ENCODE measurements at regions not wholly inside any gene's neighbourhood (a gene's known extent, or its start where the extent isn't known, plus 50 kb on each side); places are given as distances from the start of the nearest gene placed in this dataset.
"Not testable (repeated sequence)": the region's sequence is repeated elsewhere in the genome, so short reads cannot be mapped to it uniquely, and the experiment has no call there.

DNA sequence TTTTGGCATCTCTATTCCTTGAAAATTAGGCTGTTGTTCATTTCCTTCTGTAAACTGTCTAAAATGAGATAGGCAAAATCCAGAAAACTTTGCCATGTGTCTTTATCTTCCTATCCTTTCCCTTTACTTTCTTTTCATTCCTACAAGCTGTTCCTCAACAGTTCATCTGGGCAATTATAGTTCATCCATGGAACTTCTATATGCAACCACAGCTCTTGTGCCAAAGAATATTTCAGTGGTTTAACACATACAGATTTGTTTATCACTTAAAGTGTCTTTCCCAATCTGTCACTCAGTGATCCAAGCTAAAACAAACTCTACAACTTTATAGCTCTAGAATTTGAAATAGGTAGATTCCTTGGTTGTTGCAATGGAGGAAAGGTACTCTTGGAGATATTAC, 230.3 kb upstream of the EPHA6 start:
- Histone ChIP-seq H3K9me3 (ENCODE audit: control insufficient read depth, insufficient read depth, low read length) (no peaks in the 10 kb centered on the region), H3K4me1 (ENCODE audit: control insufficient read depth, insufficient read depth, low read length) (no peaks in the 10 kb centered on the region), H3K27ac (ENCODE audit: low read depth, low read length) (no peak overlapping the region), H3K4me3 (ENCODE audit: low read depth, low read length) (no peak overlapping the region), H3K27me3 (ENCODE audit: control insufficient read depth, insufficient read depth, low read length) (no peaks in the 10 kb centered on the region), H3K9ac (ENCODE audit: low read depth, low read length) (no peak overlapping the region), H3K36me3 (ENCODE audit: control insufficient read depth, insufficient read depth, low read length) (no peaks in the 10 kb centered on the region)

DNA sequence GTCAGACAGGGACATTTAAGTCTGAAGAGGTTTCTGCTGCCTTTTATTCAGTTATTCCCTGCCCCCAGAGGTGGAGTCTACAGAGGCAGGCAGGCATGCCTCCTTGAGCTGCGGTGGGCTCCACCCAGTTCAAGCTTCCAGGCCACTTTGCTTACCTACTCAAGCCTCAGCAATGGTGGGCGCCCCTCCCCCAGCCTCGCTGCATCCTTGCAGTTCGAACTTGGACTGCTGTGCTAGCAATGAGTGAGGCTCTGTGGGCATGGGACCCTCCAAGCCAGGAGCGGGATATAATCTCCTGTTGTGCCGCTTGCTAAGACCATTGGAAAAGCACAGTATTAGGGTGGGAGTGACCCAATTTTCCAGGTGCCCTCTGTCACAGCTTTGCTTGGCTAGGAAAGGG, 207.5 kb upstream of the EPHA6 start:
- not testable (repeated sequence) for H3K27me3 ChIP-seq (ENCODE audit: control insufficient read depth, insufficient read depth, low read length); H3K9ac ChIP-seq (ENCODE audit: low read depth, low read length); H3K4me3 ChIP-seq (ENCODE audit: low read depth, low read length); H3K9me3 ChIP-seq (ENCODE audit: control insufficient read depth, insufficient read depth, low read length); H3K27ac ChIP-seq (ENCODE audit: low read depth, low read length); H3K36me3 ChIP-seq (ENCODE audit: control insufficient read depth, insufficient read depth, low read length); H3K4me1 ChIP-seq (ENCODE audit: control insufficient read depth, insufficient read depth, low read length)

DNA sequence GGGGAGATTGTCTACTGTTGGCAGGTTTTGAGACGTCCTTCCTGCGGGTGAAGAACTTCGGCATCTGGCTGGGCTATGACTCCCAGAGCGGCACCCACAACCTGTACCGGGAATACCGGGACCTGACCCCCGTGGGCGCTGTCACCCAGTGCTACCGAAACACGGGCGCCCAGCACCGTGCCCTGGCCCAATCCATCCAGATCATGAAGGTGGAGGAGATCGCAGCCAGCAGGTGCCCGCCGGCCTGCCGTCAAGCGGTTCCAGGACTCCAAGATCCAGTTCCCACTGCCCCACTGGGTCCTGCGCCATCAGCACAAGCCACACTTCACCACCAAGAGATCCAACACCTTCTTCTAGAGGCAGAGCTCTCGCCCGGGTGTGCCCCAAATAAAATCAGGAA, 194.9 kb upstream of the EPHA6 start:
- Histone ChIP-seq H3K27ac (ENCODE audit: low read depth, low read length) (no peak overlapping the region), H3K4me3 (ENCODE audit: low read depth, low read length) (no peak overlapping the region), H3K36me3 (ENCODE audit: control insufficient read depth, insufficient read depth, low read length) (no peaks in the 10 kb centered on the region), H3K9ac (ENCODE audit: low read depth, low read length) (no peak overlapping the region), H3K9me3 (ENCODE audit: control insufficient read depth, insufficient read depth, low read length) (no peaks in the 10 kb centered on the region), H3K4me1 (ENCODE audit: control insufficient read depth, insufficient read depth, low read length) (no peaks in the 10 kb centered on the region), H3K27me3 (ENCODE audit: control insufficient read depth, insufficient read depth, low read length) (no peaks in the 10 kb centered on the region)

DNA sequence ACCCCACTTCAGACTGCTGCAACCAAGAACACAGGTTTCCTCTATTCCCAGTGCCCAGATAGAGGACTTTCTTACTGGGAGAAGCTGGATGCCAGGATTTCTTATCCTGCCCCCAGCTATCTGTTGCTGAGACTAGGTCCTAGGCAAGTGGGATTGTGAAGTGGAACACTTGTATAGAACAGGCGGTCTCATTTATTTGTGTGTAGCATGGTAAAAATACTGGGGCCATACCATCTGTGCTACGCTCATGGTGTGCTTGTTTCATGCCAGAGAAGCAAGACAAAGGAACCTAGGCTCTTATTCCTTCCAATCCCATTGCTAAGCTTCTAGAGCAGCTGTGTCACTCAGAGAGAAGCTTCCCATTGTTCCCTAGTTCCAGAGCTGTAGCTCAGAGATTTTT, 191.5 kb upstream of the EPHA6 start:
- H3K27me3 ChIP-seq (ENCODE audit: control insufficient read depth, insufficient read depth, low read length) = no peaks in the 10 kb centered on the region
- no peak overlapping the region for H3K27ac ChIP-seq (ENCODE audit: low read depth, low read length)
- no peaks in the 10 kb centered on the region for H3K36me3 ChIP-seq (ENCODE audit: control insufficient read depth, insufficient read depth, low read length)
- H3K4me1 ChIP-seq (ENCODE audit: control insufficient read depth, insufficient read depth, low read length) = no peaks in the 10 kb centered on the region
- H3K9me3 ChIP-seq (ENCODE audit: control insufficient read depth, insufficient read depth, low read length) = no peaks in the 10 kb centered on the region
- H3K4me3 ChIP-seq (ENCODE audit: low read depth, low read length) = no peak overlapping the region
- H3K9ac ChIP-seq (ENCODE audit: low read depth, low read length) = no peak overlapping the region

DNA sequence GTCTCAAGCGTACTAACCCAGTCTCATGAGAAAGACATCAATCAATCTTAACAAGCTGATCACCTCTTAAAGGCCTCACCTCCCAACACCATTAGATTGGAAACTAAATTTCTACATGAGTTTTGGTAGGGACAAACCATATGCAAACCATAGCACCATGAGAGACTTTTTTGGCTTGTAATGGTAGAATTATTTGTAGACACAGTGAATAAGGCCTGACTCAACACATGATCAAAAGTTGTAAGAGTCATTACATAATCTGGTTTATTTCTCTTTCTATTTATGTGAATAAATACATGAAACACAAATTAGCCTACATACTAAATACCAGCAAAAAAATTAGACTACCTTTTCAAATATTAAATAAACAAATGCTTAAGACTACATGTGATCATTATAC, 183.3 kb upstream of the EPHA6 start:
- no peak overlapping the region for H3K4me3 ChIP-seq (ENCODE audit: low read depth, low read length)
- H3K36me3 ChIP-seq (ENCODE audit: control insufficient read depth, insufficient read depth, low read length) = no peaks in the 10 kb centered on the region
- no peaks in the 10 kb centered on the region for H3K9me3 ChIP-seq (ENCODE audit: control insufficient read depth, insufficient read depth, low read length)
- no peak overlapping the region for H3K27ac ChIP-seq (ENCODE audit: low read depth, low read length)
- no peaks in the 10 kb centered on the region for H3K27me3 ChIP-seq (ENCODE audit: control insufficient read depth, insufficient read depth, low read length)
- H3K4me1 ChIP-seq (ENCODE audit: control insufficient read depth, insufficient read depth, low read length) = no peaks in the 10 kb centered on the region
- H3K9ac ChIP-seq (ENCODE audit: low read depth, low read length) = no peak overlapping the region

DNA sequence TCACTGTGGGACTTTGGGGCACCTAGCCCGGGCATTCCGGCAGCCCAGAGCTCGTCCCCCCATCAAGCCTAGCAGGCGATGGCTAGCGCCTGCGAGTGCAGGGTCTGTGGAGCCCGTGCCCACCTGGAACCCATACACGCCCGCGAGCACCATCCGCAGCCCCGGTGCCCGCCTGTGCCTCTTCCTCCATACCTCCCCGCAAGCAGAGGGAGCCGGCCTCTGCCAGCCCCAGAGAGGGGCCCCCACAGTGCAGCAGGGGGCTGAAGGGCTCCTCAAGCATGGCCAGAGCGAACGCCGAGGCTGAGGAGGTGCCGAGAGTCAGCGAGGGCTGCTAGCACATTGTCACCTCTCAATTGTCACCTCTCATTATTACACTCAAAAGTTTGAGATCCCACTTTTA, 167.8 kb upstream of the EPHA6 start:
- Histone ChIP-seq H3K36me3 (ENCODE audit: control insufficient read depth, insufficient read depth, low read length) (no peaks in the 10 kb centered on the region), H3K27me3 (ENCODE audit: control insufficient read depth, insufficient read depth, low read length) (no peaks in the 10 kb centered on the region), H3K27ac (ENCODE audit: low read depth, low read length) (no peak overlapping the region), H3K4me1 (ENCODE audit: control insufficient read depth, insufficient read depth, low read length) (no peaks in the 10 kb centered on the region), H3K9me3 (ENCODE audit: control insufficient read depth, insufficient read depth, low read length) (no peaks in the 10 kb centered on the region), H3K4me3 (ENCODE audit: low read depth, low read length) (no peak overlapping the region), H3K9ac (ENCODE audit: low read depth, low read length) (no peak overlapping the region)

DNA sequence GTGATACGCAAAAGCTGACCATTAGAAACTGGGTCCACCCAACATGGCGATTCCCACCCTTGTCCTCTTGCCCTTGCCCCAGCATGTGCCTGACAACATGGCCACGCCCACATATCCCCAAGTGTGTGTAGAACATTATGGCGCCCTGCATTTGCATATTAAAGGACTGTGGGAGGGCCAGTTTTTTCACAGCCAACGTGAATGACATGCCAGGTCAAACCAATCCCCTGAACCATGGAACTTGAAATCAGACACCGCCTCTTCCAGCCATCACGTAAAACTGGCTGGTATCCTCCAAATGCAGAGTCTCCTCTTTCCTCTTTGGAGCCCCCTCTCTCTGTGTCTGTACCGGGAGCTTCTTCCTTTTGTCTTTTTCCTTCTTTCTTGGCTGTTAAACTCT, 156.7 kb upstream of the EPHA6 start:
- Histone ChIP-seq H3K4me1 (ENCODE audit: control insufficient read depth, insufficient read depth, low read length) (peaks cover 15% of the 10 kb centered on the region; the same call in 1 of the 2 replicates), H3K27me3 (ENCODE audit: control insufficient read depth, insufficient read depth, low read length) (no peaks in the 10 kb centered on the region), H3K36me3 (ENCODE audit: control insufficient read depth, insufficient read depth, low read length) (no peaks in the 10 kb centered on the region), H3K27ac (ENCODE audit: low read depth, low read length) (no peak overlapping the region), H3K9me3 (ENCODE audit: control insufficient read depth, insufficient read depth, low read length) (no peaks in the 10 kb centered on the region), H3K4me3 (ENCODE audit: low read depth, low read length) (no peak overlapping the region), H3K9ac (ENCODE audit: low read depth, low read length) (no peak overlapping the region)

DNA sequence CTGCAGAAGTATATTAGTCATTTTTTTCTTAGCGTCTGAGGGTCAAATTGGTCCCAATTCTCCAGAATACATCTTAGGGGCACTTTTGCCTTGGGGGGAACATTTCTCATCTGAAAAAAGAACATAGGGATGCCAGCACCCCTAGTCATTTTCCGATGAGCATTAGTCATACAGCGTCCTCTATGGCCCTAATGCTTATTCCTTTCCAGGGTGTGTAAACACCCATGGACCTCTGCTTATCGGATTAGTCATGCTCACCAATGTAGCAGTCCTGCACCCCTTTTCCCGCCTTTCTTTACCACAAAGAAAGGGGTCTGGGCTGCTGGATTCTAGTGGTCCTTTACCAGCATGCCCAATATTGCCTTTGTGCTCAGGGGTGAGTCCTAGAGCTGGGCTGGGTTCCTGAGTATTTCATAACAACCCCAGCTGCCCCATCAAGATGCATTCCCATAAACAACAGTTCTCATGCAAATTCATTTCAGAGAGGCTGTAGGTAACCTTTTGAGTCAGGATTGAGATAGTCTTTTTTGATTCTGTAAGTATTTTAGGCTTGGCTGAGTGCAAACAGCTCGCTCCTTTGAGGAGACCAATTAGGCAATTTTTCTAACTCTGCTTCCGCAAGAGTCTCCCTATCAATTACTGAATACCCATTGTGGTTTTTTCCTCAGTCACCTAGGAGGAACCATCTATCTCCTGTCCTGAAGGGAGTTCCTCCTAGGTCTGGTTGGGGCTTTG, 142.4 kb upstream of the EPHA6 start:
- not testable (repeated sequence) for H3K27me3 ChIP-seq (ENCODE audit: control insufficient read depth, insufficient read depth, low read length); H3K4me1 ChIP-seq (ENCODE audit: control insufficient read depth, insufficient read depth, low read length); H3K4me3 ChIP-seq (ENCODE audit: low read depth, low read length); H3K9me3 ChIP-seq (ENCODE audit: control insufficient read depth, insufficient read depth, low read length); H3K36me3 ChIP-seq (ENCODE audit: control insufficient read depth, insufficient read depth, low read length); H3K27ac ChIP-seq (ENCODE audit: low read depth, low read length); H3K9ac ChIP-seq (ENCODE audit: low read depth, low read length)

DNA sequence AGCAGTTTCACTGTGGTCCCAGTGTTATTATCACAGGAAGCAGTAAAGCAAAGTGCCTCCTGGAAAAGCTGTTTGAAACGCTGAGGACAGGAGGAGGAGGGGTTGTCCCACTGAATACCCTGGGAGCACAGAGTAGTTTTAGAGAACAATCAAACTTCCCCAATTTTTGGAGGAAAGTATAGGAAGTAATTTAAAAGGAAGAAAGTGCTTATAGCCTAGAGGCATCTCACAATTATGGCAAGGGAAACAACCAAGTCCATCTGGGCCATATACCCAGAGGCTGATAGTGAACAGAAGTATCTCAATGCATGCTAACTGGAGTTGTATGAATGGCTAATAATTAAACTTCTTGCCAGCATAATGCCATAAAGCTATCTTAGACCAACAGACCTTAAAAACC, 137.2 kb upstream of the EPHA6 start:
- no peak overlapping the region for H3K9ac ChIP-seq (ENCODE audit: low read depth, low read length)
- H3K27ac ChIP-seq (ENCODE audit: low read depth, low read length) = no peak overlapping the region
- no peaks in the 10 kb centered on the region for H3K9me3 ChIP-seq (ENCODE audit: control insufficient read depth, insufficient read depth, low read length)
- no peaks in the 10 kb centered on the region for H3K4me1 ChIP-seq (ENCODE audit: control insufficient read depth, insufficient read depth, low read length)
- H3K27me3 ChIP-seq (ENCODE audit: control insufficient read depth, insufficient read depth, low read length) = no peaks in the 10 kb centered on the region
- H3K4me3 ChIP-seq (ENCODE audit: low read depth, low read length) = no peak overlapping the region
- no peaks in the 10 kb centered on the region for H3K36me3 ChIP-seq (ENCODE audit: control insufficient read depth, insufficient read depth, low read length)

DNA sequence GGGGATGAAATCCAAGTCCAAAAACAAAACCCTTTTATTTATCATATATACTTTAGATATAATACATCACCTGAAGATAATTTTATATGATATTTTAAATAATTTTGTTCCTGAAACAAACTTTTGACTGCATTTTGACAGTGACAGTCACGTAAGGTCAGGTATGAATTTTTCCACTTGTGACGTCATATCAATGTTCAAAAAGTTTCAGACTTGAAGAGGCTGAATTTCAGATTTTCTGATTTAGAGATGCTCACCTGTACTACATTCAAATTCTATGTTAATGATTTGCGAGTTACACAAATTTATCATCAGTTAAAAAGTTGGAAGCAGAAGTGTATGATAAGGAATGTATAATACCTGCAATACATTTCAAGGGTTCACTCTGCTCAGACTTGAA, 136.1 kb upstream of the EPHA6 start:
- no peaks in the 10 kb centered on the region for H3K9me3 ChIP-seq (ENCODE audit: control insufficient read depth, insufficient read depth, low read length)
- H3K27ac ChIP-seq (ENCODE audit: low read depth, low read length) = no peak overlapping the region
- H3K27me3 ChIP-seq (ENCODE audit: control insufficient read depth, insufficient read depth, low read length) = no peaks in the 10 kb centered on the region
- no peak overlapping the region for H3K4me3 ChIP-seq (ENCODE audit: low read depth, low read length)
- H3K4me1 ChIP-seq (ENCODE audit: control insufficient read depth, insufficient read depth, low read length) = no peaks in the 10 kb centered on the region
- no peaks in the 10 kb centered on the region for H3K36me3 ChIP-seq (ENCODE audit: control insufficient read depth, insufficient read depth, low read length)
- H3K9ac ChIP-seq (ENCODE audit: low read depth, low read length) = no peak overlapping the region

DNA sequence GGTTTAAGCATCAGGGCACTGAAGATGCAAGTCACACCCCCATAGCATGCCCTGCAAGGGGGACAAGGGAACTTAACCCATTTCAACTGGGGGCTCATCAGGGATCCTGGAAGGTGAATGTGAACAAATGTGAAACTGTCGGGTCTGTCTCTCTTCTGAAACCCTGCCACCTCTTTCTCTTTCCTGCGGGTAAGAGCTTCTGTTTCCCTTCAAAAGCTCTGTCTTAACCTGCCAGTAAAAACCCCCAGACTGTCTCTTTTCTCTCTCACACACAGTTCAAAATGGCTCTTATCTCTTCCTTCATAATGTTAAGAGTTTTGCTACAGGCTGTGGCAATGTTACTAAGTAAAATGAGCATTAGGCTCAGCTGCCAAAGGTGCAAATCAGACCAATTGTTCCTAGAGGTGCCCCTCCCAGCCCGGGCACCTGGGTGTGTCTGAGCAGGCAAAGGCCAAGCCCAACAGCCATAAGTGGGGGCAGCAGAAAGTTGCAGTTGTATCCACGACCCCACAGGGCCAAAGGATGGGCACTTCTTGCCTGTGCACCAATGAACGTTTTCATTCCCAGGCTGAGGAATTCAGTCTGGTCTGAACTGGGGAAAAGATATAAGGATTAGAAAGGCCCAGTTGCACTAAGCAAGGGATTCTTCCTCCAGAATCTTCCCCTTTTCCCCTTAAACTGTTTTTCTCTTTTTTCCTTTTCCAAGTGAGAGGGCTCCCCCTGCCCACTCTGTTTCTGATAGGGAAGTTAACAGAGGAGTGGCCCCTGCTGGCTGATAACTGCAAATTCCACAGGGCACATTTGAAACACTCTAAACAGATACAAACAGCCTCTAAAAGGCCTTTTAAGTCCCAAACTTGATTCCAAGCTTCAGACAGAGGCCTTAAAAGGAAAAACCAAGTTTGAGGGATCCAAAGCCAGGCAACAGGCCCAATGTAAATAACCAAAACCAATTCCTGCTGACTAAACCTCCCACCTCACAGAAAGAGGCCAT, 113.8 kb upstream of the EPHA6 start:
- H3K36me3 ChIP-seq (ENCODE audit: control insufficient read depth, insufficient read depth, low read length) = no peaks in the 10 kb centered on the region
- no peaks in the 10 kb centered on the region for H3K9me3 ChIP-seq (ENCODE audit: control insufficient read depth, insufficient read depth, low read length)
- no peak overlapping the region for H3K9ac ChIP-seq (ENCODE audit: low read depth, low read length)
- no peak overlapping the region for H3K27ac ChIP-seq (ENCODE audit: low read depth, low read length)
- no peaks in the 10 kb centered on the region for H3K27me3 ChIP-seq (ENCODE audit: control insufficient read depth, insufficient read depth, low read length)
- peaks cover 4% of the 10 kb centered on the region; the same call in 1 of the 2 replicates for H3K4me1 ChIP-seq (ENCODE audit: control insufficient read depth, insufficient read depth, low read length)
- H3K4me3 ChIP-seq (ENCODE audit: low read depth, low read length) = no peak overlapping the region
